ENCODE measurements at regions not wholly inside any gene's neighbourhood (a gene's known extent, or its start where the extent isn't known, plus 50 kb on each side); places are given as distances from the start of the nearest gene placed in this dataset.

GRCh38 chr3:144312702-144313101 lies 341.1 kb downstream of the DIPK2A start:
- H3K4me3 ChIP-seq (ENCODE audit: low read depth, low read length, poor library complexity, severe bottlenecking), result no peak overlapping the region
- no peak for TF ChIP-seq EZH2 (IDR thresholded peaks at IDR 0.05; ENCODE audit: borderline replicate concordance, low read depth, low read length, poor library complexity, severe bottlenecking)
- no peak for TF ChIP-seq CTCF (conservative IDR thresholded peaks at IDR 0.05; ENCODE audit: low read depth, low read length)
- peak; percentile 10 for DNase-seq (ENCODE audit: low spot score)
- intact Hi-C loops (cut with micrococcal nuclease; ENCODE audit: unreplicated experiment), result no loop called here
- no peaks in the 10 kb centered on the region for H3K4me1 ChIP-seq (ENCODE audit: insufficient read depth, low read length, poor library complexity, severe bottlenecking)
- no peaks in the 10 kb centered on the region for H3K9me3 ChIP-seq (ENCODE audit: low read depth, low read length, poor library complexity, severe bottlenecking)
- H3K27ac ChIP-seq (ENCODE audit: low read depth, low read length, poor library complexity, severe bottlenecking), result no peak overlapping the region
- no peaks in the 10 kb centered on the region for H3K27me3 ChIP-seq (replicated peaks; ENCODE audit: insufficient read depth, low read depth, low read length, poor library complexity)
- BruUV-seq (replicated peaks), result no TSS peak
- H3K36me3 ChIP-seq (ENCODE audit: insufficient read depth, low read length, poor library complexity, severe bottlenecking), result no peaks in the 10 kb centered on the region
- ChIA-PET POLR2A (ENCODE audit: low non-redundant PET) (no interaction called here), CTCF (no interaction called here)

- Histone ChIP-seq H3K27ac (ENCODE audit: low read depth, low read length, poor library complexity, severe bottlenecking) (no peak overlapping the region), H3K4me3 (ENCODE audit: low read depth, low read length, poor library complexity, severe bottlenecking) (no peak overlapping the region), H3K36me3 (ENCODE audit: insufficient read depth, low read length, poor library complexity, severe bottlenecking) (no peaks in the 10 kb centered on the region), H3K27me3 (replicated peaks; ENCODE audit: insufficient read depth, low read depth, low read length, poor library complexity) (no peaks in the 10 kb centered on the region), H3K4me1 (ENCODE audit: insufficient read depth, low read length, poor library complexity, severe bottlenecking) (no peaks in the 10 kb centered on the region), H3K9me3 (ENCODE audit: low read depth, low read length, poor library complexity, severe bottlenecking) (no peaks in the 10 kb centered on the region)
- no TSS peak for BruUV-seq (replicated peaks)
- ChIA-PET POLR2A (ENCODE audit: low non-redundant PET) (no interaction called here), CTCF (no interaction called here)
- intact Hi-C loops (cut with micrococcal nuclease; ENCODE audit: unreplicated experiment), result no loop called here
- TF ChIP-seq CTCF (conservative IDR thresholded peaks at IDR 0.05; ENCODE audit: low read depth, low read length) (no peak), EZH2 (IDR thresholded peaks at IDR 0.05; ENCODE audit: borderline replicate concordance, low read depth, low read length, poor library complexity, severe bottlenecking) (no peak)
- DNase-seq (ENCODE audit: low spot score), result no peak
These were observed 343.3 kb downstream of the DIPK2A start for GRCh38 chr3:144314946-144315345.

DNA sequence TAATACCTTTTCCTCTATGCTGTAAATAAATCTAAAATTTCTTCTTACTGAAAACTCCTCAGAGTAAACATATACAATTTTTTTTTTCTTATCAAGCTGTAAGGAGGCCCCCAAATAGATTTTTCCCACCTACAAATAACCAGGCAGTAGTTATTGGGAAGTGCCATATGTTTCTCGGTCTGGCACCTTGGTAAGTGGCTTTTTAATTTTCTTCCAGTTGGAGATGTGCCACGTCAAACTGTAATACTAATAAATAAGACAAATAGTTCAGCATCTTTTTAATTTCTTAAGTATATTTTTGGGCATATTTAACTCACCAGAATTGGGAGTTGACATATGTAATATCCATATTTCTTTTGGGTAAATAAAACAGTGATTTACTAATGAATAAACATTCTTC lies 346.3 kb downstream of the DIPK2A start:
- no TSS peak for BruUV-seq (replicated peaks)
- TF ChIP-seq EZH2 (IDR thresholded peaks at IDR 0.05; ENCODE audit: borderline replicate concordance, low read depth, low read length, poor library complexity, severe bottlenecking), result no peak
- no peak for TF ChIP-seq CTCF (conservative IDR thresholded peaks at IDR 0.05; ENCODE audit: low read depth, low read length)
- no peak for DNase-seq (ENCODE audit: low spot score)
- H3K27ac ChIP-seq (ENCODE audit: low read depth, low read length, poor library complexity, severe bottlenecking), result no peak overlapping the region
- no peaks in the 10 kb centered on the region for H3K4me1 ChIP-seq (ENCODE audit: insufficient read depth, low read length, poor library complexity, severe bottlenecking)
- H3K9me3 ChIP-seq (ENCODE audit: low read depth, low read length, poor library complexity, severe bottlenecking), result no peaks in the 10 kb centered on the region
- ChIA-PET POLR2A (ENCODE audit: low non-redundant PET) (no interaction called here), CTCF (no interaction called here)
- H3K27me3 ChIP-seq (replicated peaks; ENCODE audit: insufficient read depth, low read depth, low read length, poor library complexity), result no peaks in the 10 kb centered on the region
- H3K4me3 ChIP-seq (ENCODE audit: low read depth, low read length, poor library complexity, severe bottlenecking), result no peak overlapping the region
- intact Hi-C loops (cut with micrococcal nuclease; ENCODE audit: unreplicated experiment), result no loop called here
- no peaks in the 10 kb centered on the region for H3K36me3 ChIP-seq (ENCODE audit: insufficient read depth, low read length, poor library complexity, severe bottlenecking)

Measured in A673 (cell line).